Spleen (tissue), 7 donors: ENCODE measurements at regions not wholly inside any gene's neighbourhood (a gene's known extent, or its start where the extent isn't known, plus 50 kb on each side); places are given as distances from the start of the nearest gene placed in this dataset.

Experiments used
- POLR2A ChIP-seq, 3 donors: fragments of 450-650 bp; IDR thresholded peaks; one replicate each; pipeline ENCODE4 v1.5.1; 2017; ENCODE audit warnings: antibody characterized with exemption in 3 of 3, mild to moderate bottlenecking in 1 of 3
- TF ChIP-seq, protein P1 (sequence below), 11 experiments: fragments of 200-600 bp in 7 of 11; fragments of 450-650 bp in 4 of 11; sonication (generic) in 4 of 11; IDR thresholded peaks in 8 of 11; conservative IDR thresholded peaks in 3 of 11; 1 replicate in 7 of 11; 2 replicates in 4 of 11; pipeline versions ENCODE4 v1.4.0 to v1.8.0; 2016 to 2021; ENCODE audit warnings: antibody characterized with exemption in 11 of 11, inconsistent platforms in 4 of 11, mild to moderate bottlenecking in 1 of 11
- donor health status: DM: no; HTN: no; CAD: no; lungs with moderate emphysema.
- donor health status: DM: no; HTN: no; CAD: no.
- donor health status: DM: no; HTN: no; CAD: no.

DNA sequence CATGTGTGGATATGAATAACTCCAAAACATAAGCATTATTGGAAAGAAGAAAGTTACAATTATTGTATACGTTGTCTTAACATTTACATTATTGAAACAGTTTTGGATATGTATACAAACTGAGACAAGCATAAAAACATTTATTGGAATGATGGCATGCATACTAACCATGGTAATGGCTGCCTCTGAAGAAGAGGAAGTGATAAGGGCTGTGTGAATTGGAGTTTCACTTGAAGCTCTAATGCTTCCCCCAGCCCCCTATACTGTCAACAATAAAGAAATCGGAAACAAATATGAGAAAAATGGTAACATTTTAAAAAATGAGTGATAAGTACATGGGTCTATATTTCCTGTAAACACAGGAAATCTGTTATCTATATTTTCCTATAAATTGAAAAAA, 367.7 kb upstream of the DPYD start:
- TF ChIP-seq, protein P1, sequence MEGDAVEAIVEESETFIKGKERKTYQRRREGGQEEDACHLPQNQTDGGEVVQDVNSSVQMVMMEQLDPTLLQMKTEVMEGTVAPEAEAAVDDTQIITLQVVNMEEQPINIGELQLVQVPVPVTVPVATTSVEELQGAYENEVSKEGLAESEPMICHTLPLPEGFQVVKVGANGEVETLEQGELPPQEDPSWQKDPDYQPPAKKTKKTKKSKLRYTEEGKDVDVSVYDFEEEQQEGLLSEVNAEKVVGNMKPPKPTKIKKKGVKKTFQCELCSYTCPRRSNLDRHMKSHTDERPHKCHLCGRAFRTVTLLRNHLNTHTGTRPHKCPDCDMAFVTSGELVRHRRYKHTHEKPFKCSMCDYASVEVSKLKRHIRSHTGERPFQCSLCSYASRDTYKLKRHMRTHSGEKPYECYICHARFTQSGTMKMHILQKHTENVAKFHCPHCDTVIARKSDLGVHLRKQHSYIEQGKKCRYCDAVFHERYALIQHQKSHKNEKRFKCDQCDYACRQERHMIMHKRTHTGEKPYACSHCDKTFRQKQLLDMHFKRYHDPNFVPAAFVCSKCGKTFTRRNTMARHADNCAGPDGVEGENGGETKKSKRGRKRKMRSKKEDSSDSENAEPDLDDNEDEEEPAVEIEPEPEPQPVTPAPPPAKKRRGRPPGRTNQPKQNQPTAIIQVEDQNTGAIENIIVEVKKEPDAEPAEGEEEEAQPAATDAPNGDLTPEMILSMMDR (IDR thresholded peaks at IDR 0.05 in 8 of 11, conservative IDR thresholded peaks at IDR 0.05 in 3 of 11) = no peak
- TF ChIP-seq POLR2A (IDR thresholded peaks at IDR 0.05) = no peak
